ENCODE measurements at regions not wholly inside any gene's neighbourhood (a gene's known extent, or its start where the extent isn't known, plus 50 kb on each side); places are given as distances from the start of the nearest gene placed in this dataset.

GRCh38 chr3:5635746-5636145 lies 448.2 kb downstream of the EDEM1 start:
- DNase-seq (ENCODE audit: low read depth, low spot score) = no peak
- no peak overlapping the region for H3K4me3 ChIP-seq (ENCODE audit: low read length)

DNA sequence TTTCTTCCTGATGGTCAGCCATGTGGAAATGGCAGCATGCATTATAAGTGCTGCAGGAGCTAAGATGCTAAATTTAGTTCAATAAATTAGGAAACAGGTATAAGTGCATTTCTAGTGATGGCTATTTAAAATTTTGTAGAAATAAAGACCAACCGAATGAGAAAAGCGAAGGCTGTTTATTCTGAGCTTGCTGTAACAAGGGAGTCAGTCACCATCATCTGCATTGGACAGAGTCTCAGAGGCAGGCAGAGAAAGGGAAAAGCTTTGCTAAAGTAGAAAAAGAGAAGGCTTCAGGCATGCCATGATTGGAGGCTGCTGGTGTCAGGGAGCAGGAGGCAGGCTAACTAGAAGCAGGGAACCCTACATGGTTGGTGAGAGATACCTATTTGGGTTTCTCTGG lies 451.0 kb downstream of the EDEM1 start:
- no peak for DNase-seq (ENCODE audit: low read depth, low spot score)
- no peak overlapping the region for H3K4me3 ChIP-seq (ENCODE audit: low read length)

DNA sequence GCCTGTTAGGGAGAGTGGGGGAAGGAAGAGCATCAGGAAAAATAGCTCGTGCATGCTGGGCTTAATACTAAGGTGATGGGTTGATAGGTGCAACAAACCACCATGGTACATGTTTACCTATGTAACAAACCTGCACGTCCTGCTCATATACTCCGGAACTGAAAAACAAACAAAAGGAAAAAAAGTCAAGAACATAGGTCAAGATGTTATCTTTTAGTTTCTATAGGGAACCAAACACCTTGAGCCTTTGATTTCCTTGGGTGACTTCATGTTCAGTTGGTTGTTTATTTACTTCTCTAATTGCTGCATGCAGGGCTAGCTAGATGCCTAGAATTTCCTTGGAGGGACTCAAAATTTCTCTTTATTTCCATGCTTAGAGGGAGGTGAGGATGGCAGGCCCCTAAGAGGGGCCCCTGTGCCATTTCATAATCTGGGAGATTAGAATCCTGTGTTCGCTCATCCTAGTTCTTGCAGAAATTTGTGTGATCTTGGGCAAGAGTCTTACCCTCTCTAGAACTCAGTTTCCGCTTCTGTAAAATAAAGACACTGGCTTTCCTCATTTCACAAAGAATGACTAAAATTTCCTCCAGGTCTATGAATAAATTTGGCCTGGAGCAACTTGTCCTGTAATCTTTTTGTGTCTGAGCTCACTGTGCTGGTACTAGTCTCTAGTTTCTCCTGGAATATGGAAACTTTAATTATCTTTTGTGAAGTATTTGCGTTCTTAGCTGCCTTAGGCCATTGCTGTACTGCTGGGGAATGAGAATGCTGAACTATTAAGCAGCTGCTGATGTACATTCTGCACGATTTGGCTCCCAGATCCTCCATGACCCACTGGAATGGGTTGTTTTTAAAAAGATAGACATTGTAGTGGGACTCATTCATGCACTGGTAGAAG lies 457.5 kb downstream of the EDEM1 start:
- H3K4me3 ChIP-seq (ENCODE audit: low read length) = no peak overlapping the region
- DNase-seq (ENCODE audit: low read depth, low spot score) = no peak

DNA sequence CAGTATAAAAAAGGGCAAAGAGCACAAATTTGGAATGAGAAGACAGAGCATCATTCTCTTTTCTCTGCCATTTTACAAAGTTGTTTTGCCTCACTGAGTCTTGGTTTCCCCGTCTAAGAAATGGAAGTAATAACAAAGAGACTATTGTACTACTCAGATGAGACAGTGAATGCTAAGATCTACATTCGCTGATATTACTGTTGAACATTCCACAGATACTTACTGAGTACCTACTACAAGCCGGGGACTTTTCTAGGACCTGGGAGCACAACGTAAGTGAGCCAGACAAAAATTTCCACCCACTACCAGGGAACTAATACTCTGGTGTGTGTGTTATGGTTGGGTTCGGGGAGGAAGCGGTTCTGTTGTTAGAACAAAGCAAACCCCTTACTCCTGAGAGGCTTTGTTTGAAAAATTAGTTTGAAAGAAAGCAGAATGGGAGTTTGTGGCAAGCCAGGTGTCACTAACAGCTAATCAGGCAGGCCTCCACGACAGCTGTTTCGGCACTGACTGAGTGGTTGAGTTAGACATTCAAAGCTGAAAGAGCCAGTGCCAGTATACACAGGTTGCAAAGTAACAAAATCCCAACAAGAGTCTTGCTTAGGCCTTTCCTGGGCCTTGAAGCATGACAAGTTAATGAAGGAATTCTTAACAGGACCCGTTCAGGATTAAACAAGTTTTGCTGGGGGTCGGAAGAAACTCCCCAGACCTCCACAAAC lies 458.3 kb downstream of the EDEM1 start:
- DNase-seq (ENCODE audit: low read depth, low spot score) = peak; percentile 50
- no peak overlapping the region for H3K4me3 ChIP-seq (ENCODE audit: low read length)

DNA sequence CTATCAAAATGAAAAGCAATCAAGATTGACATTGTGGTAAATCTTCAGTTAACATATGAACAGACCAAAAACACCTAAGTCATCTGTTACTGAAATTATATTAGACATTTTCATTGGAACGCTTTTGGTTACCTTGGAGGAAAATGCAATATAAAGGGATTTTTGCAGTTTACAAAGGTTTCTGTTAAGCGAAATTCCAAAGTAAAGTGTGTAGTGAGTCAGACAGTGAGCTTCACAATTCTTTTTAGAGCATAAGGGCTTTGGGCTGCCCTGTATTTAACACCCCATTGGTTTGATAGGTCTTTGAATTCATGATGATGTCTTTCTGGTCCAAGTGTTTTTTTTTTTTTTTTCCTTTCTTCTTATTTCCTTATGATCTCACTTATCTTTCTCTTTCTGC lies 462.8 kb downstream of the EDEM1 start:
- DNase-seq (ENCODE audit: low read depth, low spot score) = no peak
- no peak overlapping the region for H3K4me3 ChIP-seq (ENCODE audit: low read length)

GRCh38 chr3:5651351-5651750 lies 463.8 kb downstream of the EDEM1 start:
- no peak for DNase-seq (ENCODE audit: low read depth, low spot score)
- no peak overlapping the region for H3K4me3 ChIP-seq (ENCODE audit: low read length)

DNA sequence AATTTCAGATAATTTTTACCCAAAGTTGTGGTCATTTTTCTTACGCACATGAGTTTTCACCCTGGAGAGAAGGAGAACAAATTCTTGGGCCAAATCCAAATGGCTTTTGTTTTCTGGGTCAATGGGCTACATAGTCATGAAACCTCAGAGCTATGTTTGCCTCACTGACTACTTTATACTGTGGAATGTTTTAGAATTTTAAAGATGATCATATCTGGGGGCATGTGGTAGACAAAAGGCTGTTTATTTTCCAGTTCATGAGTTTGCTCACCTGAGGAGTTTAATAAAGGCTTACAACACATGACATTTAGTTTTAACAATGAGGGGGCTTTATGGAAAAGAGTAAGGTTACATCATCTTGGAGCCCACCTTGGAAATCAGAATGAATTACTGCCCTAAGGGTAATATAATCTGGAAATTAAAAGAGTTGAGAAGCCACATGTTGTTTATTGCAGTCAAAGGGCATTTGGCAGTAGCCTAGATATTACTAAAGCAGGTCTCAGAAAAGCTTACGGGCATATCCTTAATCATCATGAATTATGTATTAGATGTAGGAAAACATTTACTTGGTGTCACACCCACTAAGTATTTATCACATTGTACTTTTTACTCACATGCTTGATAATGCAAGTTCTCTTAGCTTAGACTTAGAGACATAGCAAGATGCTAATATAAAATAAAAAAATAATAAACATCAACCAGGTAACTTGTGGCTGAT lies 466.1 kb downstream of the EDEM1 start:
- H3K4me3 ChIP-seq (ENCODE audit: low read length) = no peak overlapping the region
- DNase-seq (ENCODE audit: low read depth, low spot score) = no peak

DNA sequence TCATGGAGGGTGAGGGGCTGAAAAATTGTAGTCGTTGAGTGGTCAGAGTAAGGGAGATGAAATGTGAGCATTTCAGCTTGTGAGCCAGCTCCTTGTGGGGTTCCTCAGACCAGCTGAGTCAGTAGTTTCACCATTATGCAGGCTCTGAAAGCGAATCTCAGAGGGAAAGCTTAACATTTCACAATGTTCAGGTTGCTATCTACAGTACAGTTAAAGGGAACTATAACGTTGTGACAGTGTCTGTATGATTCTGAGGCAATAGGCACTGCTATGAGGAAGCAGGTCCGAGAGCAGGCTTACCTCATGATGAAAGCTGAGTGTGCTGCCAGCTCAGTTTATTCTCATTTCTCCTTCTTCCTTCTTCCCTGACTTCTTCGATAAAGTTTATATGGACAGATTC lies 469.6 kb downstream of the EDEM1 start:
- no peak overlapping the region for H3K4me3 ChIP-seq (ENCODE audit: low read length)
- no peak for DNase-seq (ENCODE audit: low read depth, low spot score)

DNA sequence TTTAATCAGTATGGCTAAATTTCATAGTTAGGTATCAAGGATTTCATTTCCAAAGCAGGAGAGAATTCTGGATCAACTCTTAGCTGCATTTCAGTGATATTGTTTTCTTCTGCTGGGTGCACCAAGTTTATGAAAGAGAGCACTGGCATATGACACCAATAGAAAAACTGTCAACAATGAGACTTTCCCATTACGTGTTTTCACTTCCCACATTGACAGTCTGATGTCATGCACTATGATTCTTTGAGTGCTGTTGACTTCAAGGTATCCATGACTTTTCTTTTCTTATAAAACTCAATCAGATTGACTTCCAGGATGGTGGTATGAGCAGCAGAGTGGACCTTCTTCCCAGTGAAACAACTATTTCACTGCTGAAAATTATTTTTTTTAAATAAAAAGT lies 476.1 kb downstream of the EDEM1 start:
- H3K4me3 ChIP-seq (ENCODE audit: low read length) = no peak overlapping the region
- no peak for DNase-seq (ENCODE audit: low read depth, low spot score)

GRCh38 chr3:5666455-5666854 lies 478.9 kb downstream of the EDEM1 start:
- no peak for DNase-seq (ENCODE audit: low read depth, low spot score)
- H3K4me3 ChIP-seq (ENCODE audit: low read length) = no peak overlapping the region

- DNase-seq (ENCODE audit: low read depth, low spot score) = no peak
- no peak overlapping the region for H3K4me3 ChIP-seq (ENCODE audit: low read length)
These were observed 486.0 kb downstream of the EDEM1 start for GRCh38 chr3:5673521-5673920.

- DNase-seq (ENCODE audit: low read depth, low spot score) = no peak
- no peak overlapping the region for H3K4me3 ChIP-seq (ENCODE audit: low read length)
These were observed 487.8 kb downstream of the EDEM1 start for GRCh38 chr3:5675319-5675718.

GRCh38 chr3:5677555-5677954 lies 490.0 kb downstream of the EDEM1 start:
- DNase-seq (ENCODE audit: low read depth, low spot score) = no peak

GRCh38 chr3:5678248-5678647 lies 490.7 kb downstream of the EDEM1 start:
- DNase-seq (ENCODE audit: low read depth, low spot score) = no peak
- no peak overlapping the region for H3K4me3 ChIP-seq (ENCODE audit: low read length)

More at GRCh38 chr3:5677555-5677954, 490.0 kb downstream of the EDEM1 start:
- no peak overlapping the region for H3K4me3 ChIP-seq (ENCODE audit: low read length)

DNA sequence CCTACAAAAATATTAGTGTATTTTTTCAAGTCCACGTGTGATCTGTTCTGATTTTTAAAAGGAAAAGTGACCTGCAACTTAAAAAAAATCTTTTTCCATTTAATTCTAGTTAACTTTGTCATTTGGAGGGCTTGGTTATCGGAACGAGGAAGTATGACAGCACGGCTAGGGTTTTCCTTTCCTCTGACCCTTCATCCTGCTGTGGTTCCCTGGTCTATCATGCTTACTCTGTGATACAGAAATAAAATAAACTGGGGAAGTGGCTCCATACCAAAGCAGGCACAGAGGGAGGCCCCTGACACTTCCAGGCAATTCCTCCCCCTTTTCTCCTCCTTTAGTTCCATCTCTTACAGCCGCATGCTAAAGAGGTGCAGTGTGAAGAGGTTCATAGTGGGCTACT lies 491.3 kb downstream of the EDEM1 start:
- DNase-seq (ENCODE audit: low read depth, low spot score) = no peak
- H3K4me3 ChIP-seq (ENCODE audit: low read length) = no peak overlapping the region

DNA sequence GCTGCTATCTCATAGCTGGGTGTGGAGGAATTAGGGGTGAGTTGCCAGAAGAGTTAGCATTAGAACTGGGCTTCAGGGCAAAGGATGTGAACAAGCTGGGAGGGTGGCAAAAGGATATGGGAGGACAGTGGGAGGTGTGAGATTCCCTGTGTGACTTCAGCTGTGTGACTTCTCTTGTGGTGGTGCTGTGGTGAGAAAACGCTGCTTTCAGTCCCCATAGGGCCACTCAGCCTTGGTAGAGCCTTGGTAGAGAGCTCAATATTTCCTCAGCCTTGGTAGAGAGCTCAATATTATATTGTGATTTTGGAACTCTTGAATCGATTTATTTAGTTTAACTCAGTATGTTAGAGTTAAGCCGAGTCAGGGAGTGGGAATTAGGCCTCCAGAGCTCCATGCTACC lies 499.7 kb downstream of the EDEM1 start:
- no peak overlapping the region for H3K4me3 ChIP-seq (ENCODE audit: low read length)
- no peak for DNase-seq (ENCODE audit: low read depth, low spot score)

DNA sequence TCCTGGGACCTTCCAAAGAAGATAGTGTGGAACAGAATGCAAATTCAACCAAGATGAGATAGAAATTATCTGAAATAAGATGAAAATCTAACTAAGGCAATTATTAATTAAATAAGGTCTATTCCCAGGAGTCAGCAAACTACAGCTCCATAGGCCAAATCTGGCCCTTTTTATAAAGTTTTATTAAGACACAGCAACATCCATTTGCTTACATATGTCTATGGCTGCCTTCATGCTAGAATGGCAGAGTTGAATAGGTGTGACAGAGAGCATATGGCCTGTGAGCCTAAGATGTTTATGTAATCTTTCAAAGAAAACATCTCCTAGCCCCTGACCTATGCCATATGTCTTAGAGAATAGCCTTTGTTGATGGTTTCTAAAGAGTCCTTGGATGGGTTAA lies 503.0 kb downstream of the EDEM1 start:
- no peak overlapping the region for H3K4me3 ChIP-seq (ENCODE audit: low read length)
- DNase-seq (ENCODE audit: low read depth, low spot score) = no peak

GRCh38 chr3:5690904-5691532 lies 503.5 kb downstream of the EDEM1 start:
- DNase-seq (ENCODE audit: low read depth, low spot score) = no peak

DNA sequence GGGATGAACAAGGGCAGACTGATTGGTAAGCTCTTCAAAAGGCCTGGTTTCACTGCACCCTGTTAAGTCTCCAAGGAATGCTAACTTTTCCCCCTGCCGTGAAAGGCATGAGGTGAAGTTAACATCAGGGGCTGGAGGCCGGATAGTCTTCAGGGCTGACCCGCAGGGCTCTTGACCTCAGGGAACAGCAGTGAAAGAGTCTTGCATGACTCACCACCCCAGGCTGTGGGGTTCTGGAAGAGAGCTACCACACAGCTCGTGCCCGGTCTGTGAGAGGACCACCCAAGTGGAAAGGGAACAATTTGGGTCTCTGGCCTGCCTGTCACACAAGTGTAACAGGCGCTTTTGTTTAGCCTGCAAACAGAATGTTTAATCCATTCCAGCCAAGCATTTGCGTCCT lies 504.9 kb downstream of the EDEM1 start:
- H3K4me3 ChIP-seq (ENCODE audit: low read length) = no peak overlapping the region
- no peak for DNase-seq (ENCODE audit: low read depth, low spot score)

More at GRCh38 chr3:5690904-5691532, 503.5 kb downstream of the EDEM1 start:
- no peak overlapping the region for H3K4me3 ChIP-seq (ENCODE audit: low read length)

Data from Jurkat, Clone E6-1 (cell line).